ENCODE measurements at regions not wholly inside any gene's neighbourhood (a gene's known extent, or its start where the extent isn't known, plus 50 kb on each side); places are given as distances from the start of the nearest gene placed in this dataset.

DNA sequence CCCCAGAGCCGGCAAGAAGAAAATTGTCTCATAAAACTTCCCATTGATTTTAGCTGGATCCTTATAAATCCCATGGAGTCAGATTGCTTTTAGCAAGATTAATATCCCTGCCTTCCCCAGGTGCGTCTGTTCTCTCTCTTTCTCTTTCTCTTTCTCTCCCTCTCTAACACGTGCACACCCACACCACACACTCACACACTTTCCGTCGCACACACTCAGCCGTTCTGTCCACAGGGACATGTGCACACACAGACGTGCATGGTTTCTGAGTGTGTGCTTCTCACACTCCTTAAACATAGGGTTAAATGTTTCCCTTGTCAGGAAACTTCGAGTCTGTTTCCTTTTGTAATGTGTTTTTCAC lies 98.7 kb upstream of the NFIA start (continued):
- no peak for TF ChIP-seq SMAD3 (CRISPR knock-in tag; IDR thresholded peaks at IDR 0.05; ENCODE audit: borderline replicate concordance)
- TF ChIP-seq ZNF425 (CRISPR knock-in tag; conservative IDR thresholded peaks at IDR 0.05): no peak
- no peak for TF ChIP-seq GABPB1 (CRISPR knock-in tag; IDR thresholded peaks at IDR 0.05)
- no peak for TF ChIP-seq RORB (CRISPR knock-in tag; IDR thresholded peaks at IDR 0.05)

DNA sequence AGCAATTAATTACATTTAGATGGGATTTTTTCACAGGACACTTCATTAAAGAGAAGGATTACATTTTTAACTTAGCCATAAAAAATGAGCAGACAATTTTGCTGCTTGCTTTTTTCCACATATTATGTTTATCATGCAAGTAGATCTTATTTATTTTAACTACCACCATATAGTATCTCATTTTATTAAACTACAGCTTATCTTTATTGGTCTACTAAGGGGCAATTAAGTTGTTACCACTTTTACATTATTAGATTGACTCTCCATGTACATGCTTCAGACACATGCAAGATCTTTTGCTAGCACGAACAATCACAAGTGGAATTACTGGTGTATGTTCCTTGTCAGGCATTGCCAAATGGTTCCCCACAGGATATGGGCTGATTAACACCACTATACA lies 99.8 kb upstream of the NFIA start:
- Mint-ChIP-seq H3K4me1 (peaks cover 2% of the 10 kb centered on the region; the same call in 1 of the 2 replicates), H3K36me3 (no peaks in the 10 kb centered on the region), H3K27me3 (ENCODE audit: low read depth) (no peaks in the 10 kb centered on the region; the same call in 1 of the 2 replicates), H3K27ac (no peak overlapping the region), H3K9me3 (no peaks in the 10 kb centered on the region), H3K4me3 (no peak overlapping the region)
- no peak for TF ChIP-seq PRRX2 (CRISPR knock-in tag; IDR thresholded peaks at IDR 0.05)
- TF ChIP-seq IRF1 (CRISPR knock-in tag; IDR thresholded peaks at IDR 0.05): no peak
- no peak for TF ChIP-seq ZNF425 (CRISPR knock-in tag; conservative IDR thresholded peaks at IDR 0.05)
- TF ChIP-seq, protein P1, sequence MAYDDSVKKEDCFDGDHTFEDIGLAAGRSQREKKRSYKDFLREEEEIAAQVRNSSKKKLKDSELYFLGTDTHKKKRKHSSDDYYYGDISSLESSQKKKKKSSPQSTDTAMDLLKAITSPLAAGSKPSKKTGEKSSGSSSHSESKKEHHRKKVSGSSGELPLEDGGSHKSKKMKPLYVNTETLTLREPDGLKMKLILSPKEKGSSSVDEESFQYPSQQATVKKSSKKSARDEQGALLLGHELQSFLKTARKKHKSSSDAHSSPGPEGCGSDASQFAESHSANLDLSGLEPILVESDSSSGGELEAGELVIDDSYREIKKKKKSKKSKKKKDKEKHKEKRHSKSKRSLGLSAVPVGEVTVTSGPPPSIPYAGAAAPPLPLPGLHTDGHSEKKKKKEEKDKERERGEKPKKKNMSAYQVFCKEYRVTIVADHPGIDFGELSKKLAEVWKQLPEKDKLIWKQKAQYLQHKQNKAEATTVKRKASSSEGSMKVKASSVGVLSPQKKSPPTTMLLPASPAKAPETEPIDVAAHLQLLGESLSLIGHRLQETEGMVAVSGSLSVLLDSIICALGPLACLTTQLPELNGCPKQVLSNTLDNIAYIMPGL (CRISPR knock-in tag; IDR thresholded peaks at IDR 0.05): no peak
- TF ChIP-seq, protein P2, sequence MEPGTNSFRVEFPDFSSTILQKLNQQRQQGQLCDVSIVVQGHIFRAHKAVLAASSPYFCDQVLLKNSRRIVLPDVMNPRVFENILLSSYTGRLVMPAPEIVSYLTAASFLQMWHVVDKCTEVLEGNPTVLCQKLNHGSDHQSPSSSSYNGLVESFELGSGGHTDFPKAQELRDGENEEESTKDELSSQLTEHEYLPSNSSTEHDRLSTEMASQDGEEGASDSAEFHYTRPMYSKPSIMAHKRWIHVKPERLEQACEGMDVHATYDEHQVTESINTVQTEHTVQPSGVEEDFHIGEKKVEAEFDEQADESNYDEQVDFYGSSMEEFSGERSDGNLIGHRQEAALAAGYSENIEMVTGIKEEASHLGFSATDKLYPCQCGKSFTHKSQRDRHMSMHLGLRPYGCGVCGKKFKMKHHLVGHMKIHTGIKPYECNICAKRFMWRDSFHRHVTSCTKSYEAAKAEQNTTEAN (CRISPR knock-in tag; IDR thresholded peaks at IDR 0.05): no peak
- TF ChIP-seq ETV6 (CRISPR knock-in tag; IDR thresholded peaks at IDR 0.05): no peak
- no peak for TF ChIP-seq MXD4 (CRISPR knock-in tag; IDR thresholded peaks at IDR 0.05; ENCODE audit: borderline replicate concordance)
- TF ChIP-seq, protein P3, sequence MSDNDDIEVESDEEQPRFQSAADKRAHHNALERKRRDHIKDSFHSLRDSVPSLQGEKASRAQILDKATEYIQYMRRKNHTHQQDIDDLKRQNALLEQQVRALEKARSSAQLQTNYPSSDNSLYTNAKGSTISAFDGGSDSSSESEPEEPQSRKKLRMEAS (CRISPR knock-in tag; IDR thresholded peaks at IDR 0.05): no peak
- TF ChIP-seq MYBL2 (CRISPR knock-in tag; IDR thresholded peaks at IDR 0.05): no peak
- TF ChIP-seq EMX1 (CRISPR knock-in tag; IDR thresholded peaks at IDR 0.05): no peak
- TF ChIP-seq, protein P4, sequence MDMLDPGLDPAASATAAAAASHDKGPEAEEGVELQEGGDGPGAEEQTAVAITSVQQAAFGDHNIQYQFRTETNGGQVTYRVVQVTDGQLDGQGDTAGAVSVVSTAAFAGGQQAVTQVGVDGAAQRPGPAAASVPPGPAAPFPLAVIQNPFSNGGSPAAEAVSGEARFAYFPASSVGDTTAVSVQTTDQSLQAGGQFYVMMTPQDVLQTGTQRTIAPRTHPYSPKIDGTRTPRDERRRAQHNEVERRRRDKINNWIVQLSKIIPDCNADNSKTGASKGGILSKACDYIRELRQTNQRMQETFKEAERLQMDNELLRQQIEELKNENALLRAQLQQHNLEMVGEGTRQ (CRISPR knock-in tag; IDR thresholded peaks at IDR 0.05): no peak
- TF ChIP-seq FOXJ3 (CRISPR knock-in tag; IDR thresholded peaks at IDR 0.05; ENCODE audit: borderline replicate concordance): no peak
- no peak for TF ChIP-seq ZNF416 (CRISPR knock-in tag; IDR thresholded peaks at IDR 0.05)
- no peak for TF ChIP-seq CBFB (CRISPR knock-in tag; IDR thresholded peaks at IDR 0.05; ENCODE audit: low read depth)
- TF ChIP-seq FOXK1 (CRISPR knock-in tag; IDR thresholded peaks at IDR 0.05): no peak
- TF ChIP-seq, protein P5, sequence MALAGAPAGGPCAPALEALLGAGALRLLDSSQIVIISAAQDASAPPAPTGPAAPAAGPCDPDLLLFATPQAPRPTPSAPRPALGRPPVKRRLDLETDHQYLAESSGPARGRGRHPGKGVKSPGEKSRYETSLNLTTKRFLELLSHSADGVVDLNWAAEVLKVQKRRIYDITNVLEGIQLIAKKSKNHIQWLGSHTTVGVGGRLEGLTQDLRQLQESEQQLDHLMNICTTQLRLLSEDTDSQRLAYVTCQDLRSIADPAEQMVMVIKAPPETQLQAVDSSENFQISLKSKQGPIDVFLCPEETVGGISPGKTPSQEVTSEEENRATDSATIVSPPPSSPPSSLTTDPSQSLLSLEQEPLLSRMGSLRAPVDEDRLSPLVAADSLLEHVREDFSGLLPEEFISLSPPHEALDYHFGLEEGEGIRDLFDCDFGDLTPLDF (CRISPR knock-in tag; IDR thresholded peaks at IDR 0.05): no peak
- TF ChIP-seq NR2C2 (CRISPR knock-in tag; IDR thresholded peaks at IDR 0.05): no peak
- no peak for TF ChIP-seq GABPB1 (CRISPR knock-in tag; IDR thresholded peaks at IDR 0.05)
- no peak for TF ChIP-seq ZNF263 (CRISPR knock-in tag; IDR thresholded peaks at IDR 0.05; ENCODE audit: low read depth)
- ATAC-seq (no peak), DNase-seq (ENCODE audit: low spot score) (no peak)
- POLR2A ChIA-PET: no interaction called here
- CTCF ChIA-PET: interaction anchor here (1.5 kb wide), 1 partner anchor 67 kb away, joined by 4 read pairs; no protein-coding TSS in a partner anchor
